HG02840 (cell line): ENCODE measurements at regions not wholly inside any gene's neighbourhood (a gene's known extent, or its start where the extent isn't known, plus 50 kb on each side); places are given as distances from the start of the nearest gene placed in this dataset.

Experiments used
- ATAC-seq: cut with Tn5 transposase; IDR thresholded peaks from one replicate; pipeline ENCODE4 v1.9.1; 2021; ENCODE audit warnings: mild to moderate bottlenecking, moderate library complexity, moderate number of reproducible peaks; ENCODE audit not compliant: unreplicated experiment, low FRiP score

DNA sequence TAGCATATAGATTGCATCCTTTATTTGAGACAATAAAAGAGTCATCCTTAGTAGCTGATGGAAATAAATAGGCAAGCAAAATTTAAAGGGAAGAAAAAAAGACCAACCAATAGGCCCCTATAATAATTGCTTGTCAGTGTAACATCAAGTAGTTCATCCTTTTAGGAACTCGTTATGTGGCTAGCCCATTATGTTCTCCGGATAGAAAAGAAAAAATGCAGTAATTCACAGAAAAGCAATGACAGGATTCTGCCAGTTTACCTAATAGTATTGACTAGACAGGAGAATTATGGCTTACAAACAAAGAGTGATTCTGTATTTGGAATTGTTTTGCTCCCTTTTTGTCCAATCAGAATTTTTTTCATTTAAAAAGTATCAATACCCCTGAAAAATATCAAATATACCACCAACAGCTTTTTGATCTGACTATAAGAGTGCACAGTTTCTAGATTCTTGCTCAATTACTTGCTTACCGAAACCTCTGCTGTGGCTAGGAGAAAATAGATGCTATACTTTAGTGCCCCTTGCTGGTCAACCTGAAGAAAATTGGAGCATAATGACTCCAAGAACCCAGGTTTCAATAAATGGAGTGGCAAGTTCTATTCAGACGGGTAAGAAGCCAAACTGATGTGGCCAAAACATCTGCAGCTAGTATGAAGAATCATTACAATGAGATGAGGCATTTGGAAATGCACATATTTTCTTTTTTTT, 91.5 kb upstream of the SASH1 start:
- no peak for ATAC-seq

- no peak for ATAC-seq
Observed at GRCh38 chr6:148251891-148252290, 90.7 kb upstream of the SASH1 start.

- no peak for ATAC-seq
Observed at GRCh38 chr6:148257810-148258209, 84.8 kb upstream of the SASH1 start.

DNA sequence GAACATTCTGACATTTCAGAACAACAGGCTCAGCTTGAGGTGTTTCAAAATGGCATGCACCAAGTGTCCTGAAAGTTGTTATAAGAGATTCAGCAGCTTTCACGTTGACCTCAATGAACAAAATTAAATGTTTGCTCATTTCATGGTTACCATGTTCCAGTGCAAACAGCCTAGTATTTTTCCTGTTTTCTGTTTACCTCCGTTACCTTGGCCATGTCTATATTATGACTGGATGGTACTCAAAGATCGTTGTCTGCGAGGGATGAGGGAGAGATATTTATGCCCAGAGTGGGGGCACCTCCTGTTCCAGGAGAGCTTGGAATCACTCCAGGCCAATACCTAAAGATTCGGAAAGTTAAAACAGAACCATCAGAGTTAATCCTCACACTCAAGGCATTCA, 83.8 kb upstream of the SASH1 start:
- ATAC-seq = no peak

DNA sequence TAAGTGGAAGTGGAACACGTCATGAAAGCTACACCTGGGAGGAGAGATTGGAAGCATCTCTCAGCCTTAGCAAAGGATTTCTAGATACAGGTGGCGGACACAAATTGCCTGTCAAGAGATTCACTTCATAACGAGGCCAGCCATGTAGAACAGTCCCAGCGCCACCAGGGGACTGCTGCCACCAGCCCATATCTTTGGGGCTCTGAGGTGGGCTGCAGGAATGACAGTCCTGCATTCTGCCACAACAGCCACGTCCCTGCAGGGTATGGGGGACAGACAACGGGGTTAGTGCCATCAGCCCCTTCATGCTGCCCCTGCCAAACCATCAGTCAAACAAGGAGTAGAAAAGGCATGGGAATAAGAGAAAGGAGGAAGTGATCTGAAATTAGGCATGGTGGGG, 81.2 kb upstream of the SASH1 start:
- ATAC-seq = no peak

DNA sequence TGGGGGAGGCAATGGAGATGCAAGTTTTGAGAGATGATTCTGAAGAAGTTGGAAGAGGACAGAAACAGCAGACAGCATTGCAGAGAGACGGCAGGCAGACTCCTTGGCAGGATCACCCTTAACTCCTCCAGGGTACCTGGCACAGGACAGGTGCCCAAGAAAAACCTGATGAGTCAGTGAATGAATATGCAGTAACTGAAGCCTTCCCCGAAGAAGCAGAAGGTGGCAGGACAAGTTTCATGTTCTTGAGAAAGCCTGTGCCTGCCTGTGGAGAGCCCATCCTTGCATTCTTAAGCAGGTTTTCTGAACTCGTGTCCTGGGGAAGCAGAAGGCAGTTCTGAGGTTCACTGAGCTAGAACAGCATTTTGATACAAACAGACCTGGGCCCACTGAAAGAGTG, 79.6 kb upstream of the SASH1 start:
- no peak for ATAC-seq

DNA sequence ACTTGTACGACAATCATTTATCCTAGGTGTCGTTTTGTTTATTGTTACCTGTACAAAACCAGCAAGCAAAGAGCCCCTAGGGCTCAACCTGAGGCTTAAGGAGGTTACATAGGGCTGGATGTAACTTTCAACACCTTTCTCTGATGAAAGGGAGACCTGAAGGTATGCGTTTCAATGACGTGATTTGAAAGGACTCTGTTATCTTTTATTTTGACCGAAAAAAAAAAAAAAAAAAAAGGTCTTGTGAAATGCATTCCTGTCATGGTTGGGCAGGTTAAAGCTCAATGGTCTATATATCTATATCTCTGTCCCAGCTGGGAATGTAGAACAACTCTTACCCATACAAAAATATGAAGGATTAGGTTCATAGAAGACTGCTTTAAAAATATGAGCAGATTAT, 78.7 kb upstream of the SASH1 start:
- ATAC-seq = no peak

DNA sequence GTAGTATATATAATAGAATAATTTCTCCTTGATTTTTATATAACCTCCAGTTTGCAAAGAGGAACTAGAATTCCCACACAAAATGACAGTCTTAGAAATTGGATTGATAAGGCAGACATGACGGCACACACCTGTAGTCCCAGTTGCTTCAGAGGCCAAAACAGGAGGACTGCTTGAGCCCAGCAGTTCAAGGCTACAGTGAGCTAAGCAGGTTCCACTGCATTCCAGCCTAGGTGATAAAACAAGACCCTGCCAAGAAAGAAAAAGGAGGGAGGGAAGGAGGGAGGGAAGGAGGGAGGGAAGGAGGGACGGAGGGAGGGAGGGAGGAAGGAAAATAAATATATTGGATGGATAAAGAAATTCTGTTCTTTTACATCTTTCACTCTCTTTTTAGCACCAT, 77.6 kb upstream of the SASH1 start:
- no peak for ATAC-seq

DNA sequence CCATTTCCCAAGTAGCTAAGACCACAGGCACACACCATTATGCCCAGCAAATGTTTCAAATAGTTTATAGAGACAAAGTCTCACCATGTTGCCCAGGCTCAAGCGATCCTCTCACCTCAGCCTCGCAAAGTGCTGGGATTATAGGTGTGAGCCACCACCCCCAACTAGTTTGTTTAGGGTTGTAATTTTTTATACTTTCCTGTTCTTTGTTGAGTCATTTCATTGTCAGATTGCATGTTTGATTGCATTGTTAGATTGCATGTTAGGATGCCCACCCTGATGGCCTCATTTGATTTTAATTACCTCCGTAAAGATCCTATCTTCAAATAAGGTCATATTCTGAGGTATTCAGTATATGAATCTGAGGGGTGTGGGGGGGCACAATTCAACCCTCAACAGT, 73.3 kb upstream of the SASH1 start:
- ATAC-seq = no peak

- ATAC-seq = no peak
Observed at GRCh38 chr6:148271711-148272439, 70.8 kb upstream of the SASH1 start.

- no peak for ATAC-seq
Observed at GRCh38 chr6:148272597-148272996, 70.0 kb upstream of the SASH1 start.

DNA sequence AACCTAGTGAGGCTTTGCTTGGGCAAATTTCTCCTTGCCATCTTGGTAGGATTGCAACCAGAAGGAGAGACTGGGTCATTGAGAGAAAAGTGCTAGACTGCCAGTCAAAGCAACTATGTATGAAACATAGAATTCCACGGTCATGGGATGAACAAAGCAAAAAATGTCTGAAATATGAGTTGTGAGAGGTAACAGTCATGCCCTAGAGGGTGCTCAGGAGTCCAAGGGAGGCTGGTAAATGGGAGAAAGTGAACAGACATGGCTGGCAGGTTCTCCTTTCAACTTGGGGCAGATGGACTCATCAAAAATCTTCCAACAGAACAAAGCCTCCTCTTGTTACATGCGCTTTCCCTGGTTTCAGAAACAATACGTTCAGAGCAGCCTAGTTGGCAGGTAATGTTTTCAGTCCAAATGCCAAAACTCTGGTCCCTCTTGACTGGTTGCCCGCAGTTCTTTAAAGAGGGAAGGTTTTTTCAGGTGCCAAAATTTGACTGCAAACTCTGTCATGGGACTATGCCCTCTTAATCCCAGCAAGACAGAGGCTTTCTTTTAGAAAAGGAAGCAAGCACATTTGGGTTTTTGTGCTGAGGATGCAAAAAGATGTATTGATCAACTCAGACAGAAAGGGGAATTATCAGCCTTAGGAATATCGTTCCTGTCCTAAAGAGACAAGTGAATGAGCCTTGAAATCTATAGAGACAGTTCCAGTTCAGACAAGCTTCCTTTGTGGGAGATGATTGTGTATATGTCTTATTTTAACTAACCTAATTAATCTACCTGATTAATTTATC, 68.5 kb upstream of the SASH1 start:
- no peak for ATAC-seq

- ATAC-seq = no peak
Observed at GRCh38 chr6:148274809-148275208, 67.8 kb upstream of the SASH1 start.

- no peak for ATAC-seq
Observed at GRCh38 chr6:148285205-148285604, 57.4 kb upstream of the SASH1 start.

DNA sequence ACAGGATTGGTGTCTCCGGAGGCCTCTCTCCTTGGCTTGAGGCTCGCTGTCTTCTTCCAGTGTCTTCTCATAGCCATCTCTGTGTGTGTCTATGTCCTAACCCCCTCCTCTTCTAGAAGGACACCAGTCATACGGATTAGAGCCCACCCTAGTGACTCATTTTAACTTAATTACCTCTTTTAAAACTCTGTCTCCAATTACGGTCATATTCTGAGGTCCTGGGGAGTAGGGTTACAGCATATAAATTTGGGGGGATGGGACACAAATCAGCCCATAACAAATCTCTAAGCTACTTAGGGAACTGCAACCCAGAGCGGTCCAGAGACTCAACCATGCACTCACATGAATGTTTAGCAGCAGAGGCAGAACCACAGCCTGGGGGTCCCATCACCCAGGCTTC, 56.1 kb upstream of the SASH1 start:
- no peak for ATAC-seq

DNA sequence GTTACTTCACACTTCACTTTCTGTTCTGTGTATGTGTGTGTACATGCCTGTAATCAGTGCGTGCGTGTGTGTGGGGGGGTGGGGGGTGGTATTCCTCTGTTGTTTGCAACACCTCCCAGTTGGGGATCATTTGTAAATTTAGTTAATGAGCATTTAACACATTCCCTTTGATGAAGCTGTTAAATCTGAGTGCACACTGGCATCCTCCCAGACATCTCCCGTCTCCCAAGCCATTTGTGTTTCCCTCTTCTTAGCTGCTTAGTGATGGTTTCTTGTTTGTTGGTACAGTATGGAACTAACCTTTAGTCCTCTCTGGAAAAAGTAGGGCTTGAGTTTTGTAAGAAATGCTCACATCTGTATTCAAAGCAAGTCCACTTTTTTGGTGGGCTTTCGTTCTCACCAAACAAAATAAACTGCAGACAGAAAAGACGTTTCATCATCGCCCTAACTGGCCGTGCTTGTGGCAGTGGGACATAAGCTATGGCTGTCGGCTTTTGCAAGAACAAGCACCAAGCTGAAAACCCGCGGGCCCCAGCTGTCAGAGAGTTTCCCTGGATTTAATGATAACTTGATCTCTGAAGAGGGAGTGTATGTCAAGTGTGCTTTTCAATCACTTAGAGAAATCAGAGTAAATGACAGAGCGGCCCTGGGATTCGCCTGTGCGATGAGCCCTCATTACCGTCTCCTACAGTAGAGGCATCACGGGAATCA, 54.9 kb upstream of the SASH1 start:
- ATAC-seq = no peak

DNA sequence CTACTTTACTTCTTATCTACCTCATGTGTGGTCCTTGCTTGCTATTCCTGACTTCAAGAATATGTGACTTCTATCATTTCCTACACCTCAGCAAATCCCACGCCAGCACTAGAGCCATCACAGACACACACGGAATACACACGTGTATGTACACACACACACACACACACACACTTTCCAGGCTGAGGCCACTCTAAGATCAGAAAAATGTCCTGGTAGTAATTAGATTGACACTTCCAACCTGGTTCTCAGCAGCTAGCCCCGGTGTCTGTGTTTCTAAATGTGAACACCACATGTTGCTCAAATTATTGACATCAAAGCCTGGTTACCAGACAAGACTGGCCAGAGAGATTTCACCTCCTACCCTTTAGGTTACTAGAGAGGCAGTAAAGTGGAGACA, 54.1 kb upstream of the SASH1 start:
- no peak for ATAC-seq

GRCh38 chr6:148289153-148289552, 53.5 kb upstream of the SASH1 start:
- no peak for ATAC-seq

DNA sequence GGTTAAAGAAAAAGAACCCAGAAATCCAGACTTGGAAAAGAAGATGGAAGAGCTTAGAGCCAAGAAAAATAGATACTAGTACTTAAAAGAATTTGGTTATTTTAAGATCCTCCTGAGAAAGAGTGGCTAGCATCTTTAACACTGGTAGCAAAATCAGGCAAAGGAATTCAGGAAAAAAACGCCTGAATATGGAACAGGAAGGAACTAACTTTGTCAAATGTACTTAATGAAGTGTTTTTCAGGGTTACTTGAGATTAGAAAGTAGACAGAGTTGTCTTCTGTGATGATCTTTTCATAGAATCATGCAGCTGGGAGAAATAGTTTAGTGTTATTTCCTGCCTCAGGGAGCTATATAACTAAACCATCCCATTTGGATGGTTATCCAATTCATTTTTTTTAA, 50.8 kb upstream of the SASH1 start:
- ATAC-seq = no peak
